Spleen (tissue), 11 donors: ENCODE measurements at regions not wholly inside any gene's neighbourhood (a gene's known extent, or its start where the extent isn't known, plus 50 kb on each side); places are given as distances from the start of the nearest gene placed in this dataset.
"Not testable (repeated sequence)": the region's sequence is repeated elsewhere in the genome, so short reads cannot be mapped to it uniquely, and the experiment has no call there.

Source experiments
- DNase-seq: peaks from one replicate; pipeline ENCODE4 v3.0.0-alpha.2; 2020
- H3K27ac ChIP-seq, 8 donors: fragments of 200-600 bp; sonication (generic) in 7 of 8; 1 replicate in 4 of 8; 2 replicates in 4 of 8; pipeline versions ENCODE4 v1.5.0 to v1.8.0; 2016 to 2021; ENCODE audit warnings: inconsistent platforms in 4 of 8, mild to moderate bottlenecking in 4 of 8, moderate library complexity in 1 of 8
- H3K27me3 ChIP-seq, 7 donors: fragments of 200-600 bp; sonication (generic) in 6 of 7; replicated peaks in 1 of 7; 1 replicate in 4 of 7; 2 replicates in 3 of 7; pipeline versions ENCODE4 v1.5.0 to v1.8.0; 2016 to 2021; ENCODE audit warnings: inconsistent platforms in 3 of 7, mild to moderate bottlenecking in 1 of 7
- H3K36me3 ChIP-seq, 6 donors: fragments of 200-600 bp; sonication (generic) in 5 of 6; 1 replicate in 4 of 6; 2 replicates in 2 of 6; pipeline versions ENCODE4 v1.5.0 to v1.8.0; 2016 to 2021; ENCODE audit warnings: inconsistent platforms in 2 of 6
- H3K4me1 ChIP-seq, 6 donors: fragments of 200-600 bp; sonication (generic) in 5 of 6; 1 replicate in 3 of 6; 2 replicates in 3 of 6; pipeline versions ENCODE4 v1.5.0 to v1.8.0; 2016 to 2021; ENCODE audit warnings: inconsistent platforms in 3 of 6
- H3K4me3 ChIP-seq, 8 donors: fragments of 200-600 bp; sonication (generic) in 7 of 8; 1 replicate in 4 of 8; 2 replicates in 4 of 8; pipeline versions ENCODE4 v1.5.0 to v1.8.0; 2016 to 2021; ENCODE audit warnings: inconsistent platforms in 4 of 8, mild to moderate bottlenecking in 4 of 8, moderate library complexity in 2 of 8
- H3K9me3 ChIP-seq, 8 donors: fragments of 200-600 bp; sonication (generic) in 7 of 8; 1 replicate in 4 of 8; 2 replicates in 4 of 8; pipeline versions ENCODE4 v1.5.0 to v1.8.0; 2016 to 2021; ENCODE audit warnings: inconsistent platforms in 4 of 8
- CTCF ChIP-seq, 11 experiments: fragments of 200-600 bp in 7 of 11; fragments of 450-650 bp in 4 of 11; sonication (generic) in 4 of 11; IDR thresholded peaks in 8 of 11; conservative IDR thresholded peaks in 3 of 11; 1 replicate in 7 of 11; 2 replicates in 4 of 11; pipeline versions ENCODE4 v1.4.0 to v1.8.0; 2016 to 2021; ENCODE audit warnings: antibody characterized with exemption in 11 of 11, inconsistent platforms in 4 of 11, mild to moderate bottlenecking in 1 of 11
- POLR2A ChIP-seq, 3 donors: fragments of 450-650 bp; IDR thresholded peaks; one replicate each; pipeline ENCODE4 v1.5.1; 2017; ENCODE audit warnings: antibody characterized with exemption in 3 of 3, mild to moderate bottlenecking in 1 of 3
- POLR2AphosphoS5 ChIP-seq, 3 donors: sonication (generic); formaldehyde crosslinking; IDR thresholded peaks; one replicate each; pipeline ENCODE4 v1.5.1; 2017; ENCODE audit warnings: antibody characterized with exemption in 3 of 3
- whole genome bisulfite sequencing, 5 donors: extraction: QIAGEN DNeasy Blood & Tissue Kit in 3 of 5; methylation state at CpG; one replicate each; pipeline versions ENCODE4 v1.1.5 to v1.1.7; 2013 to 2018; 5-methylcytosine and 5-hydroxymethylcytosine counted together
- intact Hi-C: fragments of 100-400 bp; cut with DNase I; formaldehyde crosslinking; loops from one replicate; pipeline ENCODE4 v1.15.0; 2023; ENCODE audit warnings: low total_unique reads
- donor health status: healthy with polysubstance abuse.
- donor health status: DM: no; HTN: no; CAD: no; lungs with moderate emphysema.
- donor health status: DM: no; HTN: no; CAD: no.
- donor health status: Bipolar disorder and iron deficiency.
- donor health status: healthy.
- donor health status: DM: no; HTN: no; CAD: no.
- donor health status: DM: yes; HTN: yes; CAD: no.

DNA sequence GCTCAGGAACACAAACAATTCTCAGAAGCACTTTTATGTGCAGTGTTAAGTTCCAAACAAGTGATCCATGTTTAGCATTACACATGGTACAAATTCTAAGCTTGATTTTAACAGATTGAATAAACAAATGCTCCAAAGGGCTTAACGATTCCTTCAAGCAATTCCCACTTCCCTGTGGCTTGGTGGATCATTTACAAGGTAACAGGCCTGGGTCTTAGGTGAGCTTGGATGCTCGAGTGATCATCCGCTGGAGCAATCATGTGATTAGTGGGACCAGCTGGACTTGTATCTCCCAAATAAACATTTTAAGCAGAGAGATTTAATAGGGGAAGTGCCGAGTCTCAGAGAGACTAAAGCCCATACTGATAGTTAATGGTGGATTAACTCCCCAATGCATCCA lies 70.7 kb downstream of the CALM1 start:
- intact Hi-C loops = no loop called here
- Histone ChIP-seq H3K36me3 (no peaks in the 10 kb centered on the region), H3K4me3 (no peak overlapping the region), H3K27me3 (peaks cover 0 to 13% (median 0%) of the 10 kb centered on the region in 7 donors), H3K27ac (no peak overlapping the region), H3K9me3 (peaks cover 0 to 30% (median 14%) of the 10 kb centered on the region in 8 donors), H3K4me1 (peaks cover 0 to 8% (median 0%) of the 10 kb centered on the region in 6 donors)
- no peak for DNase-seq
- WGBS, 5 donors = 70 to 95% (median 83%) methylated on average over 4 of the region's 4 CpGs
- TF ChIP-seq POLR2AphosphoS5 (IDR thresholded peaks at IDR 0.05) (no peak), CTCF (IDR thresholded peaks at IDR 0.05 in 8 of 11, conservative IDR thresholded peaks at IDR 0.05 in 3 of 11) (no peak), POLR2A (IDR thresholded peaks at IDR 0.05) (no peak)

DNA sequence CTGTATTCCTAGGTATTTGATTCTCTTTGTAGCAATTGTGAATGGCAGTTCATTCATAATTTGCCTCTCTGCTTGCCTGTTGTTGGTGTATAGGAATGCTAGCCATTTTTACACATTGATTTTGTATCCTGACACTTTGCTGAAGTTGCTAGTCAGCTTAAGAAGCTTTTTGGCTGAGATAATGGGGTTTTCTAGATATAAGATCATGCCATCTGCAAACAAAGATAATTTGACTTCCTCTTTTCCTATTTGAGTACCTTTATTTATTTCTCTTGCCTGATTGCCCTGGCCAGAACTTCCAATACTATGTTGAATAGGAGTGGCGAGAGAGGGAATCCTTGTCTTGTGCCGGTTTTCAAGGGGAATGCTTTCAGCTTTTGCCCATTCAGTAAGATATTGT lies 72.6 kb downstream of the CALM1 start:
- intact Hi-C loops, H3K36me3 ChIP-seq, DNase-seq, H3K27ac ChIP-seq, H3K4me3 ChIP-seq, H3K4me1 ChIP-seq: not testable (repeated sequence)
- peaks cover 0 to 42% (median 28%) of the 10 kb centered on the region in 8 donors for H3K9me3 ChIP-seq
- H3K27me3 ChIP-seq = peaks cover 0 to 13% (median 0%) of the 10 kb centered on the region in 7 donors
- WGBS, 5 donors = 84 to 95% (median 85%) methylated on average over 2 of the region's 2 CpGs

DNA sequence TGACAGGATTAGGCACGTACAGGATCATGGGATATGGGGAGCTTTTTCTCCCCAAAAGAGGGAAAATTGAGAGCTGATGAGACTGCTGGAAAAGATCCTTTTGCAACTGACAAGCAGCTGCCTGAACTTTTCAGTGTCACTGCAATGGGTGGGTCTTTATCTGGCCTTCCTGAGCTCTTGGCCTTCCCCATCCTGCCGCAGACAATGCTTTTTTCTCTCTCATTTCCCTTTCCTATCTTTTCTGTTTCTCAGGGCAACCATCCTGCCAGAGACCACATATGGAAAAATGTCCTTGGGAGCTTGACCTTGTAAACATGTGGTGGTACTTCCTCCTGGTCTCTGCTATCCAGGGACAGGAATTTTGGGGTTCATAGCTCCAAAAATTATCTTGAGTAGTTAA lies 75.8 kb downstream of the CALM1 start:
- H3K27me3 ChIP-seq = peaks cover 0 to 13% (median 0%) of the 10 kb centered on the region in 7 donors
- peak overlapping the region in 6 of 8 donors; percentile 55 to 71 (median 65) for H3K27ac ChIP-seq
- peaks cover 0 to 9% (median 0%) of the 10 kb centered on the region in 6 donors for H3K4me1 ChIP-seq
- intact Hi-C loops = no loop called here
- no peaks in the 10 kb centered on the region for H3K36me3 ChIP-seq
- DNase-seq = no peak
- TF ChIP-seq CTCF (IDR thresholded peaks at IDR 0.05 in 8 of 11, conservative IDR thresholded peaks at IDR 0.05 in 3 of 11) (no peak), POLR2A (IDR thresholded peaks at IDR 0.05) (no peak), POLR2AphosphoS5 (IDR thresholded peaks at IDR 0.05) (peak in 1 of 3 donors; percentile 53)
- H3K9me3 ChIP-seq = peaks cover 7 to 68% (median 50%) of the 10 kb centered on the region in 8 donors
- H3K4me3 ChIP-seq = no peak overlapping the region
- 48 to 83% (median 75%) methylated on average over 2 of the region's 2 CpGs for WGBS, 5 donors
